ENCODE measurements at regions not wholly inside any gene's neighbourhood (a gene's known extent, or its start where the extent isn't known, plus 50 kb on each side); places are given as distances from the start of the nearest gene placed in this dataset.

GRCh38 chr17:69820876-69821473 lies 254.1 kb upstream of the KCNJ16 start:
- CTCF ChIA-PET = no interaction called here
- TF ChIP-seq, protein P1, sequence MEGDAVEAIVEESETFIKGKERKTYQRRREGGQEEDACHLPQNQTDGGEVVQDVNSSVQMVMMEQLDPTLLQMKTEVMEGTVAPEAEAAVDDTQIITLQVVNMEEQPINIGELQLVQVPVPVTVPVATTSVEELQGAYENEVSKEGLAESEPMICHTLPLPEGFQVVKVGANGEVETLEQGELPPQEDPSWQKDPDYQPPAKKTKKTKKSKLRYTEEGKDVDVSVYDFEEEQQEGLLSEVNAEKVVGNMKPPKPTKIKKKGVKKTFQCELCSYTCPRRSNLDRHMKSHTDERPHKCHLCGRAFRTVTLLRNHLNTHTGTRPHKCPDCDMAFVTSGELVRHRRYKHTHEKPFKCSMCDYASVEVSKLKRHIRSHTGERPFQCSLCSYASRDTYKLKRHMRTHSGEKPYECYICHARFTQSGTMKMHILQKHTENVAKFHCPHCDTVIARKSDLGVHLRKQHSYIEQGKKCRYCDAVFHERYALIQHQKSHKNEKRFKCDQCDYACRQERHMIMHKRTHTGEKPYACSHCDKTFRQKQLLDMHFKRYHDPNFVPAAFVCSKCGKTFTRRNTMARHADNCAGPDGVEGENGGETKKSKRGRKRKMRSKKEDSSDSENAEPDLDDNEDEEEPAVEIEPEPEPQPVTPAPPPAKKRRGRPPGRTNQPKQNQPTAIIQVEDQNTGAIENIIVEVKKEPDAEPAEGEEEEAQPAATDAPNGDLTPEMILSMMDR (IDR thresholded peaks at IDR 0.05; ENCODE audit: insufficient read depth, low read length, missing control alignments) = no peak
- no peak overlapping the region for H3K4me3 ChIP-seq (ENCODE audit: low read depth, low read length)
- no peak for DNase-seq (ENCODE audit: low read depth, low spot score)
- POLR2A ChIA-PET = no interaction called here

DNA sequence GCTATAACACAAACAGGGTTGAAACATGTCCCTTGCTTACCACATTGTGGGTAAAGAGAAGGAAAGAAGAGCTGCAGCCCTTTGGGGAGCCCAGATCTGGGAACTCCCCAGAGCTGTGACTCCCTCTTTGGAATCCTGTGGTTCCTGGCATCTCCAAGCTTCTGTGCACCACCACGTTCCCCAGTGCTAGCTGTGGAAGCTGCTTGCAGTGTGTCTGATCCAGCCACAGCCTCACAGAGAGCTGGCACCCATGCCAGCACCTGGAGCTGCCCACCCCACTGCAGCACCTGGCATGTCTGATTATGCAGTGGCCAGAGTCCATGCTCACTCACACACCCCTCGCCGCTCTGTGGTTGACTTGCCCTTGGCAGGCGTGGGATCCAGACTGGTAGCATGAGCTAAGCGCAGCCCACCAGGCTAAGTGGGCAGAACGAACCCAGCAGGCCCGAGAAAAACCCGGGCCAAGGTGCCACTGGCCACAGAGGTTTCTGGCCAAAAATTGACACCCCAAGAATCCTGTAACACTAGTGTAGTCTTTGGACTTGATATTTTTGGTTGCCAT lies 252.6 kb upstream of the KCNJ16 start:
- H3K4me3 ChIP-seq (ENCODE audit: low read depth, low read length) = no peak overlapping the region
- TF ChIP-seq, protein P1 (IDR thresholded peaks at IDR 0.05; ENCODE audit: insufficient read depth, low read length, missing control alignments) = no peak
- ChIA-PET CTCF (no interaction called here), POLR2A (interaction anchor here (1.0 kb wide), 1 partner anchor 11 kb away, joined by 3 read pairs; no protein-coding TSS in a partner anchor)
- no peak for DNase-seq (ENCODE audit: low read depth, low spot score)

DNA sequence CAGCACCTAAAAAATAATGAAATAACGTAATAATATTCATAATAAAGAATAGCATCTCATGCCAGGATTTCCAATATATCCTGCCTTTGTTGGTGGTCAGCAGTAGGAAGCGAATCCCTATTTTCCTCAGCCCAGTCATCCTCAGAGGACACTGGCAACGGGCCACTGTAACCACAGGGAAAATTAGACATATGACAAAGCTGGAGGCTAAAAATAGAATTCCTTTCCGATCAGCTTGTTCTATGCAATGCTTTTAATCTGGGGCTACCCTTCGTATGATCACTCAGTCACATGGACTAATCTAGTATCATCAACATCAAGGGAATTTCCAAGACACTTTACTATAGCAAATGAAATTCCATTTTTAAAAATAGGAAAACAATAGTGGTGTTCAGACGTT lies 246.9 kb upstream of the KCNJ16 start:
- ChIA-PET CTCF (interaction anchor here (1.1 kb wide), 1 partner anchor 219 kb away, joined by 3 read pairs; no protein-coding TSS in a partner anchor), POLR2A (no interaction called here)
- no peak overlapping the region for H3K4me3 ChIP-seq (ENCODE audit: low read depth, low read length)
- no peak for DNase-seq (ENCODE audit: low read depth, low spot score)
- TF ChIP-seq, protein P1 (IDR thresholded peaks at IDR 0.05; ENCODE audit: insufficient read depth, low read length, missing control alignments) = no peak

DNA sequence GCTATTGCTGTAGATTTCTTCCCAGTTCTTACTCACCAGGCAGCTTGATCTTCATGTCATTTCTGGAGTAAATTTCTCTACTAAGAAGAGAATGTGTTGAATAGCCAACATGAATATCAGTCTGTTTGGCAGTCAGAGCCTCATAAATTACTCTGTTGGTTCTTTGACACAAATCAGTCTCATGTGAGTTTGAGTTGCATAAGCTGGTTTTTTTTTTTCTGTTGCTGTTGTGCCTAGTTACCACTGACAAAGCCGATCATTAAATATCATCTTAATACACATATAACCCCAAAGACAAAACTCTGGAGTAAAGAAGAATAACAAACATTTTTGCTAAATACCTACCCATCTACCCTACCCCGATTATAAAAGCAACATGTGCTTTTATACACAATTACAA lies 240.5 kb upstream of the KCNJ16 start:
- no peak overlapping the region for H3K4me3 ChIP-seq (ENCODE audit: low read depth, low read length)
- CTCF ChIA-PET = no interaction called here
- DNase-seq (ENCODE audit: low read depth, low spot score) = no peak
- TF ChIP-seq, protein P1 (IDR thresholded peaks at IDR 0.05; ENCODE audit: insufficient read depth, low read length, missing control alignments) = no peak
- POLR2A ChIA-PET = no interaction called here

- POLR2A ChIA-PET = no interaction called here
- TF ChIP-seq, protein P1 (IDR thresholded peaks at IDR 0.05; ENCODE audit: insufficient read depth, low read length, missing control alignments) = no peak
- no peak overlapping the region for H3K4me3 ChIP-seq (ENCODE audit: low read depth, low read length)
- CTCF ChIA-PET = no interaction called here
- no peak for DNase-seq (ENCODE audit: low read depth, low spot score)
Observed at GRCh38 chr17:69851736-69852135, 223.3 kb upstream of the KCNJ16 start.

- DNase-seq (ENCODE audit: low read depth, low spot score) = no peak
Observed at GRCh38 chr17:69853541-69854224, 221.3 kb upstream of the KCNJ16 start.

More at GRCh38 chr17:69853541-69854224, 221.3 kb upstream of the KCNJ16 start:
- H3K4me3 ChIP-seq (ENCODE audit: low read depth, low read length) = no peak overlapping the region
- ChIA-PET POLR2A (no interaction called here), CTCF (interaction anchor here (1.1 kb wide), 1 partner anchor 247 kb away, joined by 3 read pairs; no protein-coding TSS in a partner anchor)
- TF ChIP-seq, protein P1 (IDR thresholded peaks at IDR 0.05; ENCODE audit: insufficient read depth, low read length, missing control alignments) = no peak

Data from AG04449 (cell line).